Loucy (cell line): ENCODE measurements at regions not wholly inside any gene's neighbourhood (a gene's known extent, or its start where the extent isn't known, plus 50 kb on each side); places are given as distances from the start of the nearest gene placed in this dataset.

ENCODE experiments used
- H2AFZ ChIP-seq: fragments of 200-600 bp; sonication (generic); 2 replicates; pipeline ENCODE4 v1.6.0; 2016; ENCODE audit warnings: antibody characterized with exemption, mild to moderate bottlenecking, low read length, moderate library complexity
- H3F3A ChIP-seq: fragments of 200-600 bp; 2 replicates; pipeline ENCODE4 v1.6.0; 2016; ENCODE audit warnings: antibody characterized with exemption, low read depth, mild to moderate bottlenecking
- H3K27me3 ChIP-seq: fragments of 200-600 bp; sonication (generic); 2 replicates; pipeline ENCODE4 v1.6.1; 2014; ENCODE audit warnings: low read length, mild to moderate bottlenecking; ENCODE audit not compliant: insufficient read depth, poor library complexity, severe bottlenecking
- H3K36me3 ChIP-seq: fragments of 200-600 bp; sonication (generic); 2 replicates; pipeline ENCODE4 v1.6.1; 2016; ENCODE audit warnings: low read length; ENCODE audit not compliant: insufficient read depth
- H3K4me1 ChIP-seq: fragments of 200-600 bp; sonication (generic); 2 replicates; pipeline ENCODE4 v1.5.1; 2014; ENCODE audit warnings: low read length, mild to moderate bottlenecking; ENCODE audit not compliant: insufficient read depth, poor library complexity, severe bottlenecking
- H3K4me2 ChIP-seq: fragments of 200-600 bp; sonication (generic); 2 replicates; pipeline ENCODE4 v1.6.0; 2014; ENCODE audit warnings: antibody characterized with exemption, low read length, low read depth, mild to moderate bottlenecking; ENCODE audit not compliant: poor library complexity, severe bottlenecking
- H3K4me3 ChIP-seq: fragments of 200-600 bp; sonication (generic); 2 replicates; pipeline ENCODE4 v1.5.1; 2014; ENCODE audit warnings: low read length, mild to moderate bottlenecking, mixed read lengths; ENCODE audit not compliant: poor library complexity, severe bottlenecking
- H3K79me2 ChIP-seq: fragments of 200-600 bp; sonication (generic); 2 replicates; pipeline ENCODE4 v1.6.1; 2014; ENCODE audit warnings: low read length; ENCODE audit not compliant: insufficient read depth
- H3K9ac ChIP-seq: fragments of 200-600 bp; sonication (generic); 2 replicates; pipeline ENCODE4 v1.6.0; 2014; ENCODE audit warnings: mild to moderate bottlenecking, low read depth, low read length, moderate library complexity; ENCODE audit not compliant: poor library complexity, severe bottlenecking
- H3K9me2 ChIP-seq: fragments of 200-600 bp; sonication (generic); replicated peaks from 2 replicates; pipeline ENCODE4 v1.6.1; 2016; ENCODE audit warnings: low read depth, low read length, mixed read lengths
- H3K9me3 ChIP-seq: fragments of 200-600 bp; sonication (generic); 2 replicates; pipeline ENCODE4 v1.6.1; 2014; ENCODE audit warnings: mild to moderate bottlenecking, antibody characterized with exemption, low read length, low read depth; ENCODE audit not compliant: insufficient read depth
- H4K20me1 ChIP-seq: fragments of 200-600 bp; sonication (generic); 2 replicates; pipeline ENCODE4 v1.6.0; 2014; ENCODE audit warnings: antibody characterized with exemption, low read length, mild to moderate bottlenecking; ENCODE audit not compliant: insufficient read depth, poor library complexity, severe bottlenecking
- CTCF ChIP-seq: fragments of 200-600 bp; sonication (generic); conservative IDR thresholded peaks from 2 replicates; pipeline ENCODE4 v1.5.1; 2014; ENCODE audit warnings: mild to moderate bottlenecking, antibody characterized with exemption, low read length
- EZH2phosphoT487 ChIP-seq: fragments of 200-600 bp; IDR thresholded peaks from 2 replicates; pipeline ENCODE4 v1.6.1; 2018; ENCODE audit warnings: antibody characterized with exemption, mild to moderate bottlenecking, moderate library complexity, borderline replicate concordance

- H3K79me2 ChIP-seq = no peaks in the 10 kb centered on the region
- H3K36me3 ChIP-seq = no peaks in the 10 kb centered on the region
- no peaks in the 10 kb centered on the region for H4K20me1 ChIP-seq
- H3K4me3 ChIP-seq = no peak overlapping the region
- no peak overlapping the region for H2AFZ ChIP-seq
- no peak overlapping the region for H3K4me2 ChIP-seq
- no peaks in the 10 kb centered on the region for H3K27me3 ChIP-seq
- H3K9me3 ChIP-seq = no peaks in the 10 kb centered on the region
- H3F3A ChIP-seq = no peaks in the 10 kb centered on the region
- TF ChIP-seq CTCF (no peak), EZH2phosphoT487 (no peak)
- no peaks in the 10 kb centered on the region for H3K4me1 ChIP-seq
- H3K9ac ChIP-seq = no peak overlapping the region
- H3K9me2 ChIP-seq = no peaks in the 10 kb centered on the region
Observed at GRCh38 chr6:120981835-120982234, 352.4 kb downstream of the TBC1D32 start.

- H3K4me1 ChIP-seq = no peaks in the 10 kb centered on the region
- H2AFZ ChIP-seq = no peak overlapping the region
- H3K9ac ChIP-seq = no peak overlapping the region
- no peaks in the 10 kb centered on the region for H3K9me3 ChIP-seq
- no peaks in the 10 kb centered on the region for H3K27me3 ChIP-seq
- no peaks in the 10 kb centered on the region for H3F3A ChIP-seq
- TF ChIP-seq EZH2phosphoT487 (no peak), CTCF (no peak)
- H3K9me2 ChIP-seq = no peaks in the 10 kb centered on the region
- H3K79me2 ChIP-seq = no peaks in the 10 kb centered on the region
- H3K36me3 ChIP-seq = no peaks in the 10 kb centered on the region
- H4K20me1 ChIP-seq = no peaks in the 10 kb centered on the region
- H3K4me2 ChIP-seq = no peak overlapping the region
- H3K4me3 ChIP-seq = no peak overlapping the region
Observed at GRCh38 chr6:120966321-120966720, 368.0 kb downstream of the TBC1D32 start.

- H4K20me1 ChIP-seq = no peaks in the 10 kb centered on the region
- H3K9ac ChIP-seq = no peak overlapping the region
- no peak overlapping the region for H3K4me2 ChIP-seq
- H3K36me3 ChIP-seq = no peaks in the 10 kb centered on the region
- no peaks in the 10 kb centered on the region for H3F3A ChIP-seq
- no peaks in the 10 kb centered on the region for H3K9me3 ChIP-seq
- no peaks in the 10 kb centered on the region for H3K4me1 ChIP-seq
- H3K4me3 ChIP-seq = no peak overlapping the region
- H3K27me3 ChIP-seq = no peaks in the 10 kb centered on the region
- TF ChIP-seq CTCF = no peak
- TF ChIP-seq EZH2phosphoT487 = no peak
- H3K79me2 ChIP-seq = no peaks in the 10 kb centered on the region
- no peak overlapping the region for H2AFZ ChIP-seq
- H3K9me2 ChIP-seq = no peaks in the 10 kb centered on the region
Observed at GRCh38 chr6:120965814-120966213, 368.5 kb downstream of the TBC1D32 start.
